ENCODE measurements at regions not wholly inside any gene's neighbourhood (a gene's known extent, or its start where the extent isn't known, plus 50 kb on each side); places are given as distances from the start of the nearest gene placed in this dataset.

GRCh38 chr6:87884203-87884602 lies 163.4 kb upstream of the SPACA1 start:
- no peaks in the 10 kb centered on the region for H3K36me3 Mint-ChIP-seq
- no peak for DNase-seq
- H3K9me3 Mint-ChIP-seq = peaks cover 0 to 4% of the 10 kb centered on the region in 2 donors
- H3K27me3 Mint-ChIP-seq = peaks cover 0 to 6% of the 10 kb centered on the region in 2 donors
- H3K4me3 Mint-ChIP-seq = no peak overlapping the region
- H3K27ac Mint-ChIP-seq = no peak overlapping the region
- H3K4me1 Mint-ChIP-seq = no peaks in the 10 kb centered on the region
- ATAC-seq (replicated peaks) = no peak

- H3K36me3 Mint-ChIP-seq = no peaks in the 10 kb centered on the region
- H3K4me3 Mint-ChIP-seq = no peak overlapping the region
- no peak overlapping the region for H3K27ac Mint-ChIP-seq
- peaks cover 0 to 6% of the 10 kb centered on the region in 2 donors for H3K27me3 Mint-ChIP-seq
- ATAC-seq (replicated peaks) = no peak
- no peak for DNase-seq
- peaks cover 0 to 2% of the 10 kb centered on the region in 2 donors for H3K9me3 Mint-ChIP-seq
- no peaks in the 10 kb centered on the region for H3K4me1 Mint-ChIP-seq
Observed at GRCh38 chr6:87881342-87881895, 166.2 kb upstream of the SPACA1 start.

- Mint-ChIP-seq H3K4me3 (no peak overlapping the region), H3K27ac (no peak overlapping the region), H3K36me3 (no peaks in the 10 kb centered on the region), H3K27me3 (peaks cover 0 to 17% of the 10 kb centered on the region in 2 donors), H3K4me1 (no peaks in the 10 kb centered on the region), H3K9me3 (peaks cover 0 to 2% of the 10 kb centered on the region in 2 donors)
- DNase-seq (no peak), ATAC-seq (replicated peaks) (peak; percentile 45 to 63)
Observed at GRCh38 chr6:87879132-87879861, 168.3 kb upstream of the SPACA1 start.

- Mint-ChIP-seq H3K27me3 (peaks cover 5 to 18% of the 10 kb centered on the region in 2 donors), H3K4me1 (no peaks in the 10 kb centered on the region), H3K9me3 (no peaks in the 10 kb centered on the region), H3K36me3 (no peaks in the 10 kb centered on the region), H3K4me3 (no peak overlapping the region), H3K27ac (no peak overlapping the region)
- ATAC-seq (replicated peaks) = no peak
- DNase-seq = no peak
Observed at GRCh38 chr6:87875781-87876180, 171.9 kb upstream of the SPACA1 start.

- H3K9me3 Mint-ChIP-seq = no peaks in the 10 kb centered on the region
- H3K27me3 Mint-ChIP-seq = peaks cover 5 to 18% of the 10 kb centered on the region in 2 donors
- DNase-seq (no peak), ATAC-seq (replicated peaks) (no peak)
- H3K36me3 Mint-ChIP-seq = no peaks in the 10 kb centered on the region
- H3K4me1 Mint-ChIP-seq = no peaks in the 10 kb centered on the region
- no peak overlapping the region for H3K4me3 Mint-ChIP-seq
- no peak overlapping the region for H3K27ac Mint-ChIP-seq
Observed at GRCh38 chr6:87873556-87873955, 171.5 kb upstream of the AKIRIN2 start.

GRCh38 chr6:87870556-87870955 lies 168.5 kb upstream of the AKIRIN2 start:
- Mint-ChIP-seq H3K9me3 (no peaks in the 10 kb centered on the region), H3K27me3 (peaks cover 5 to 22% of the 10 kb centered on the region in 2 donors), H3K4me1 (no peaks in the 10 kb centered on the region), H3K36me3 (no peaks in the 10 kb centered on the region), H3K27ac (no peak overlapping the region), H3K4me3 (no peak overlapping the region)
- no peak for DNase-seq
- no peak for ATAC-seq (replicated peaks)

GRCh38 chr6:87869064-87869905 lies 167.3 kb upstream of the AKIRIN2 start:
- Mint-ChIP-seq H3K27me3 (peaks cover 5 to 11% of the 10 kb centered on the region in 2 donors), H3K36me3 (no peaks in the 10 kb centered on the region), H3K27ac (no peak overlapping the region), H3K9me3 (no peaks in the 10 kb centered on the region), H3K4me3 (no peak overlapping the region), H3K4me1 (no peaks in the 10 kb centered on the region)
- ATAC-seq (replicated peaks) (no peak), DNase-seq (no peak)

- H3K27ac Mint-ChIP-seq = no peak overlapping the region
- H3K27me3 Mint-ChIP-seq = peaks cover 0 to 9% of the 10 kb centered on the region in 2 donors
Observed at GRCh38 chr6:87860902-87861301, 158.9 kb upstream of the AKIRIN2 start.

GRCh38 chr6:87858440-87858839 lies 156.4 kb upstream of the AKIRIN2 start:
- DNase-seq = no peak
- Mint-ChIP-seq H3K9me3 (peaks cover 4 to 9% of the 10 kb centered on the region in 2 donors), H3K4me3 (no peak overlapping the region), H3K4me1 (no peaks in the 10 kb centered on the region), H3K27me3 (peaks cover 0 to 9% of the 10 kb centered on the region in 2 donors), H3K27ac (no peak overlapping the region), H3K36me3 (peaks cover 3 to 4% of the 10 kb centered on the region in 2 donors)
- no peak for ATAC-seq (replicated peaks)

More at GRCh38 chr6:87860902-87861301, 158.9 kb upstream of the AKIRIN2 start:
- ATAC-seq (replicated peaks) (no peak), DNase-seq (no peak)
- H3K36me3 Mint-ChIP-seq = peaks cover 3 to 4% of the 10 kb centered on the region in 2 donors
- H3K4me1 Mint-ChIP-seq = no peaks in the 10 kb centered on the region
- peaks cover 4 to 9% of the 10 kb centered on the region in 2 donors for H3K9me3 Mint-ChIP-seq
- H3K4me3 Mint-ChIP-seq = no peak overlapping the region

GRCh38 chr6:87851674-87852299 lies 149.8 kb upstream of the AKIRIN2 start:
- DNase-seq (no peak), ATAC-seq (replicated peaks) (no peak)
- Mint-ChIP-seq H3K9me3 (no peaks in the 10 kb centered on the region), H3K27ac (no peak overlapping the region), H3K4me3 (no peak overlapping the region), H3K4me1 (no peaks in the 10 kb centered on the region), H3K36me3 (no peaks in the 10 kb centered on the region), H3K27me3 (peaks cover 0 to 1% of the 10 kb centered on the region in 2 donors)

- Mint-ChIP-seq H3K27me3 (no peaks in the 10 kb centered on the region), H3K4me1 (no peaks in the 10 kb centered on the region), H3K36me3 (no peaks in the 10 kb centered on the region), H3K4me3 (no peak overlapping the region), H3K27ac (no peak overlapping the region), H3K9me3 (no peaks in the 10 kb centered on the region)
- ATAC-seq (replicated peaks) = no peak
- no peak for DNase-seq
Observed at GRCh38 chr6:87848616-87849015, 146.6 kb upstream of the AKIRIN2 start.

- no peak overlapping the region for H3K4me3 Mint-ChIP-seq
- H3K27me3 Mint-ChIP-seq = no peaks in the 10 kb centered on the region
- ATAC-seq (replicated peaks) = no peak
- DNase-seq = no peak
- H3K9me3 Mint-ChIP-seq = no peaks in the 10 kb centered on the region
- H3K4me1 Mint-ChIP-seq = no peaks in the 10 kb centered on the region
- no peaks in the 10 kb centered on the region for H3K36me3 Mint-ChIP-seq
- H3K27ac Mint-ChIP-seq = no peak overlapping the region
Observed at GRCh38 chr6:87847830-87848210, 145.8 kb upstream of the AKIRIN2 start.

GRCh38 chr6:87847135-87847829 lies 145.2 kb upstream of the AKIRIN2 start:
- Mint-ChIP-seq H3K27ac (no peak overlapping the region), H3K4me1 (no peaks in the 10 kb centered on the region), H3K4me3 (no peak overlapping the region), H3K36me3 (no peaks in the 10 kb centered on the region), H3K27me3 (no peaks in the 10 kb centered on the region), H3K9me3 (no peaks in the 10 kb centered on the region)
- DNase-seq = no peak
- no peak for ATAC-seq (replicated peaks)

GRCh38 chr6:87846434-87846833 lies 144.4 kb upstream of the AKIRIN2 start:
- ATAC-seq (replicated peaks) = no peak
- DNase-seq = no peak
- Mint-ChIP-seq H3K27ac (no peak overlapping the region), H3K27me3 (no peaks in the 10 kb centered on the region), H3K4me1 (no peaks in the 10 kb centered on the region), H3K9me3 (no peaks in the 10 kb centered on the region), H3K4me3 (no peak overlapping the region), H3K36me3 (no peaks in the 10 kb centered on the region)
